Fibroblast of skin of right biceps (primary cell): ENCODE measurements at regions not wholly inside any gene's neighbourhood (a gene's known extent, or its start where the extent isn't known, plus 50 kb on each side); places are given as distances from the start of the nearest gene placed in this dataset.
A peak's percentile ranks its signal among the peaks of the same experiment; 100 is the strongest.

Experiments used
- DNase-seq: peaks from one replicate; pipeline ENCODE4 v3.0.0-alpha.2; 2013

DNA sequence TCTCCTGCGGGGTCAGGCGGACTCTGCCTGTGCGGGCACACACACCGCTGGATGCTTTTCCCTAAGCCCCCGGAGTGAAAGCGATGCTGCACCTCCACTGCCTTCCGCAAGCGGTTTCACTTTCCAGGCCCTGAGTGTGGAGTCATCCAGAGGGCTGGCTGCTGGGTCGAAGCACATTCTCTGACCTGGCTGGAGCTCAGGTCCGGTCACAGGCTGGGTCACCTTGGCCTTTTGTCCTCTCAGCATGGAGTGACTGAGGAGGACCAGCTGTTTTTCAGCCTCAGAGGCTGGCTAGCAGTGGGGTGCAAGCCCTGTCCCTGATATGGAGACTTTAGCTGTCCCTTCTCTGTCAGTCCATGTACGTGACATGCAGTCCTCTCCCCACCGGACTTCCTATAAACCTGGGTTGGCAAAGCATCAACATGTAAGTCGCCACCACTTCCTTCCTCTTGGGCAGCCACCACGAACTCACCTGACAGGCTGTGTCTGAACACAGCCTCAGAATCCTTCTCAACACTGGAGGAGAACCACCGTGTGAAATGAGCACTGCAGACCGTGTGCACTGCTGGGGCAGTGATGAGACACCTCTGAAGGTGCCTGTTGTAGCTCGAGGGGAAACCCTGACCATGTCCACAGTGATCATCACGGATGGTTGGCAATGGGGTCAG lies 51.3 kb downstream of the GADD45G start:
- no peak for DNase-seq

DNA sequence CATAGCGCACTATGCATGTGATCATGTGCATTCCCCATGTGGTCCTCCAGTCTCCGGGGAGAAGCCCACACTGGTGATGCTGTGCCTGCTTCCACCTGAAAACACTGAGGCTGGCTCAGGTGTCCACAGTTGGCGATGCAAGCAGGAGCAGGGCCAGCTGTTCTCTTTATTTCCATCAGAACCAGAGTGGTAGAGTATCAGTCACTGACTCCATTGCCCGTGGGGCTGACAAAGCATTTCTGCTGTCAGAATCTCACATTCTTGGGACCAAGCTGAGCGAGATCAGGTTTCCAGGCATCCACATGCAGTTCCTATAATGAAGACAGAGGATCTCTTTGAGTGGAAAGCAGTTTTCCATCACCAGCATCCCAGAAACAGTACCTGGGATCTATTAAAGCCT lies 52.5 kb downstream of the GADD45G start:
- no peak for DNase-seq

DNA sequence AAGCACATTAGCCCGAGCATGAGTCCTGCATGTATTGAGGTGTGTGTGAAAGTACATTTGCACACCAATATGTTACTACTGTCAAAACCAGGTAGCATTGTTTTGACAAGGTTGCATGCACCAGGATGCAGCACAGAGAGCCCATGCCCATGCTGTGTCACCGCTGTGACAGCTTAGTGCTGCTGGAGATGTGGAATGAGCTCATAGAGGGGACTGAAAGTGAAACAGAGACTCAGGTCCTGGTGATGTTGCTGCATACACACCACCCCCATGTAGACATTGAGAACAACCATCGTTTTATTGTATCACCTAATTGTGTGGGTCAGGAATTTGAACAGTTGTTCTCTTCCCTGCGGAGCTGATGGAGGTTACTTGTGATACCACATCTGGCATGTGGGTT lies 53.0 kb downstream of the GADD45G start:
- DNase-seq, result no peak

DNA sequence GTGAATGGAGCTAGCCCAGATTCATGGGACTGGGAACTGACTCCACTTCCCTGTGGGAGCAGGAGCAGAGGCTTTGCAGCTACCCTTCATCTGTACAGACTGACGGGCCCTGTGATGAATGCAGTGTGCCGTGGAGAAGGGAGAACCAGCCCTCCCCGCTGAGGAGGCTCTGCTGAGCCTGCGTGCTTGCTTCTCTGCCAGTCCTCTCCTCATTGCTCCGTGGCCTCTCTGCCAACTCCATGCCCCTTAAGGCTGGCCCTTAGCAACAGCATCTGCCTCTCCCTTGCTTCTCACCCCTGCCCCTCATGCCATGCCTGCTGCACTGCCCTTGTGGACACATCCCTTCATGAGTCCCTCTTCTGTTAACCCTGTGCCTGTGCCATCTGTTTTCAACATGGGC lies 53.6 kb downstream of the GADD45G start:
- DNase-seq, result no peak

DNA sequence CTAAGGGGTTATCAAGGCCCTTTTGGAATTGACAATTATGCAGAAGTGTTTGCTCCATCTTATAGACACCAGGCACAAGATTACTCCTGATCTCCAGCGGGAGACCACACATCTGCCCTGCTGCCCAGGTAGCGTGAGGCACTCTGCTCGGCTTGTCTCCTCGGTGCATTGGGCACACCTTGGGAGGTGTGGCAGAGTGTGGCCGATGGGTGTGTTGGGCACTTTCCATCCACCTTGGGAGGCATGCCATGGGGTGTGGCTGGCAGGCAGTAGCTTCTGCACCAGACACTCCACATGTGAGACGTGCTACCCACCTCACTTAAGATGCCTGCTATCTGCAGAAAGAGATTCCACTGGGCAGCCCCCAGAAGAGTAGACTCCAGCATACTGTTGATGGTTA lies 54.1 kb downstream of the GADD45G start:
- no peak for DNase-seq

DNA sequence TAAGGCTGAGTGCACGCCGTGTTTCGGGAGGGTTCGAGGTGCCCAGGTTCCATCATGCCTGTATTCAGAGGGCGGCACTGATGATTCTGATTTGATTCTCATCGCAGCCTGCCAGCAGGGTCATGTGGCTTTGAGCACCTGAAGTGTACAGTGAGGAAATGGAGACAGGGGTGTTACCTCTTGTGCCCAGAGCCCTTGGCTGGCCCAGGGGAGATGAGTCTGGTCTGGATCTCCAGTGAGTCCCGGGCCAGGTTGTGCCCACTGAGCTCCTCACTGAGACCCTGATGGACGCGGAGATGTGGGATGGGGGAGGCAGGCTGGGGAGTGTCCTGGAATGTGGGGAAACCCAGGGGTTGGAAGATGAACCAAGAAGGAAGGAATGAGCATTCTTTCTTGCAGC lies 54.7 kb downstream of the GADD45G start:
- no peak for DNase-seq

DNA sequence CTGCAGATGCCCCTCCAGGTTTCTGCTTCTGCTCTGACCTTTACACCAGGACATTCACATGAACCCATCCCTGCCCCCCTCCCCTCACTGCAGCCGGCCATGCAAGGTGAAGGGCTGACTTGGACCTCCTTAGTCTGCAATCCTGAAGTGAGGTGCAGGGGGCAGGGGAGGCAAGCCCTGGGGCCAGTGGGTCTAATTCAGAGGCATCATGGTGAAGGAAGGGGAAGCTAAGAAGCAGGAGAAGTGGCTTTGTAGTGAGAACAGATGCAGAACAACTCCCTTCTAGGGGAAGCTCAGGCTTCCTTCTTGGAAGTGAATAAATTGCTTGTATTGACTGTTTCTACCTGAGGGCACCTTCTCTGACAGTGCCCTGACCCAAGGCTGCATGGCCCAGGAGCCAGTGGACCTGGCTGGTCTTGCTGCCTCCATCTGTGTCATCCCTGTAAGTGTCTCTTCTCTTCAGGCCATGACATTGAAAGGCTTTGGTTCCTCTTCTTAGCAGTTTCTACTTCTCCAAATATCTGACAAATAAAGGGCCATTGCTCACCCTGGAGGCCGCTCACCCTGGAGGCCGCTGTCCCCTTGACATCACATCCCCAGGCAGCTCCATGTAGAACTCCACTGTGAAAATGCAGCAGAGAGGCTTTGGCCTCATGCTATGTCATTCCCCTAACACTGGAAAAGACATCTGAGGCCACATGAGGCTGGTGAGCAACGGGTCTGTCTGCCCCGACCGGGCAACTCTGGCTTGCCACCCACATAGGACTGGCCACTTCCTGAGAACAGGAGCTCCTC lies 55.3 kb downstream of the GADD45G start:
- DNase-seq, result no peak

DNA sequence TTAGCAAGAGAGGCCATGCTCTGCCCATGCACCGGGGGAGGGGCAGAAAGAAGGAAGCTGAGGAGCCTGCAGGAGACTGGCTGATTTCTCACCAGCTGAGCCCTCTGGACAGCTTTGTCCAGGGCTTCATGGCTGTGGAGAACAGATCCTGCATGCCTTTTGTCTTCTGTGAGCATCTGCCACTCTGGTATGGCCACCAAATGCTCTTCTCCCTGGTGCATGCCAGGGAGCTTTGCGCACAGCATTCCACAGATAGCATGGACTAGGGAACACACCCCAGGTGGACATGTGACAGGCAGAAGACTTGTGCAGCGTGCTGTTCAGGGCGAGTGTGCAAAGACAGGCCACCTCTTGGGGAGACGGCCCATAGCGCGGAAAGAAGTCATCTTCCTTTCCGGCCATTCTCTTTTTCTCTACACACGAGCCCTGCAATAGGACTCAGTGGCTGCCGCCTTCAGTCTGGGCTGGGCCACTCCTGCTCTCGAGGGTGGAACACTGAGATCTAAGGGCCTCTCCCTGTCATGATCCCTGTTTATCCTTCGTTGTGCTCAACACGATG lies 56.7 kb downstream of the GADD45G start:
- DNase-seq, result peak; percentile 23

DNA sequence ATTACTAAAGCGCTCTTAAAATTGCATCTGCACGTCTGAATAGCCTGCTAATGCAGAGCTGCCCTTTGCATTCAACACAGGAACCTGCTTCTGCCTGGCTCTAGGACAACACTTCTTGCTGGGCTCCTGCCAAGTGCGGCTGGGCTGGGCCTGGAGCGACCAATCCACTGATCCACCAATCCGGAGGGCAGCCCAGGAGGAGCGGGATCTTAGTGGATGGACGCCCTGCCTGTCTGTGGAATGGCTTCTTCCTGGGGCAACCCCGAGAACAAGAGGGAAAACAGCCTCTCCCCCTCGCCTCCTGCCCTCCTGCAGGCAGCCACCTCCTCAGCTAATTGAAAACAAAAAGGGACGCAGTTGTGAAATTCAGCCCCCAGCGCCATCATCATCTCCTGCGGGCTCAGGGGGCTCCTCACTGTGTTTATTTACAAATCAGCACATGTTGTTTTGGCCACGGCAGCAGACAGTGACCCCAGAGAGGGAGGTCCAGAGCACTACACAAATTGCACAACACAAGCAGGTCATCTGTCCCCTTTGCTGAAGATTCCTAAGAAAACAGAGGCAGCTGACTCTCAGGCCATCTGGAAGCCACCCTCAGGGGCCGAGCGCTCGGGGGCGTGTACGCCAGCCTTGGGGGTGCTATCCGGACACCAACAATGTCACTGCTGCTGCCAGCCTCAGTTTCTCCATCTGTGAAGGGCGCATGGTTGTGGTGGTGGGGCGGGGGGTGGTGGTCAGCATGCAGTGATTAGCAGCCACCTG lies 57.3 kb downstream of the GADD45G start:
- DNase-seq, result peak; percentile 97

DNA sequence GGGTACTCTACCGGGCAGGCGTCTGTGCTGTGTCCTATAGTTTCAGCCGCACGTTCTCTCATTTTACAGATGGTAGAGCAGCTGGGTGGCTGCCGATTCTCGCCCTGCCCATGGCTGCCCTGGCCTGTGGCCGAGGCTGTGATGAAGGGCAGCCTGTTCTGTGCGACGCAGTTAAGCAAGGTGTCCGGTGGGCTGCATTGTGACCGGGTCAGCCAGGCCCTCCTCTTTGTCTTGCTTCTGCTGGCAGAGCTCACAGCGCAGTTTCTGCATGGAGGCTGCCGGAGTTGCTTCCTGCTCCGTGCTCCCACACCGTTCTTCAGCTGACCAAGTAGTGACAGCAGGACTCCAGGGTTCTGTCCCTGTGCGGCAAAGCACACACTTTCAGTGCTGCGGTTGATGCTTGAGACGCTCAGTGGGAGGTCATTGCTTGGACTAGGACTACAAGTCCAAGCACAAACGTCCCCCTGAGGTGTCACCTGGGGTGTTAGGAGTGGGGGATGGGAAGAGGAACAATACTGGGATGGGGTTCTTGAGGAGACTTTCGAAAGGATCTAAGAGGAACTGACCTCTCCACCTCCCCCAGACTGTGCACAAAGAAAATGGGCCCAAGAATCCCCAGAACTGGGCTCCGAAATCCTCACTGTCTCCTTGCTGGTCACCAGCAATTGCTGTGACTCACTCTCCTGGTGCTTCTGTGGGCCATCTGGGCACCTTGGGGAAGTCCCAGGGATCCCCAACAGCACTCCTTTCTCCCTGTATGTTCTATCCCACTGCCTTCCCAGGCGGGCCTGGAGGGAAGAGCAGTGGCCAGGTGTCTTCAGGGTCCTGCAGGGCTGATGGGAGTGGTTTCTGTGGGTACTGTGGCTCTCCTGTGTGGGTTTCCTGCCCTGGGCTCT lies 58.2 kb downstream of the GADD45G start:
- no peak for DNase-seq

DNA sequence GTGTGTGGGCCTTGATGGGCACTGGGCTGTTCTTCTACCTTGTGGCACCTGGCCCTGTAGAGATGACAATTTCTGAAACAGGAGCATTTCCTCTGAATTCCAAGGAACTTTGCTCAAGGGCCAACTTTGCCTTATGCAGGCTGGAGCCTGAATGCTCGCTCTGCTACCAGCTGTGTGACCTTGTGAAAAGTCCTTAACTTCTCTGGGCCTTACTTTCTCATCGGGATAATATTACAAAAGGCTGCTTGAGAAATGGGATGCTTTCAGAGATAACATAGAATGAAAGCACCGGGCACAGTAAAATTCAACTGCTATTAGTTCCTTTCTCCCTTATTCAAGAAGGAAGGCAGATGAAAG lies 58.8 kb downstream of the GADD45G start:
- no peak for DNase-seq

DNA sequence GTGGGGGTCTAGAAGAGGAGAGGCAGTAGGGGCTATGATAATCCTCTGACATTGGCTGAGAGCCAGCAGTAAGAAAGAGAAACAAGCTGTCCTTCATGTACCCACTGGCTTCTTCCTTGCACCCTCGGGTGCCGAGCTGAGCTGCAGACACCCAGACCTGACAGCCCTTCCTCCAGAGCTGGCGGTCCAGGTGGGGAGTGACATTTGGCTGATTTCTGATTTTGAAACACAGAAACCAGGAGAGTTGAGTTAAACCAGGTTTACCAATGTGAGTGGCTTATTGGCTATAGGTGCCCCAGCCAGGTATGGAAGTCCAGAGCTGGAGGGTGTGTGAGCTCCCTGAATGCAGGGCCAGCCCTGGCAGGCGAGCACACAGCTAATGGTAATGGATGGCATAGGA lies 59.2 kb downstream of the GADD45G start:
- DNase-seq, result no peak

DNA sequence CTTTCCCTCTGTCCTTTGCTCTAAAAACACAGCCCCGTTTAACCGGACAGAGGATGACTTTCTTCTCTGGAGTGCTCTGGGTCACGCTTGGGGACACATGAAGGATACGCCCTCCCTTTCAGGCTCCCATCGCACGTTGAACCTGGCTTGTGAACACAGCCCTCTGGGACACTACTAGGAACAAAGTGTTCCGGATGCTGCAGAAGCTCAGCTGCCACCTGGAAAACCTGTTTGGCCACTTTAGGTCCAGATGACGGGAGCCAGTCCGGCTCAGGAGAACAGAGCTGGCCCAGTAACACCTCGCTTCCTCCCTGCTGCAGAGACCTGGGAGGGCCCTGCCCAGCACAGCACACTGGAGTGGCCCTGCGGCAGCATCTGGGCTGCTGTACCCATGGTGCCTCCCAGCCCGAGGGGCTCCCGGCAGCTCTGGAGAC lies 60.1 kb downstream of the GADD45G start:
- DNase-seq, result no peak

DNA sequence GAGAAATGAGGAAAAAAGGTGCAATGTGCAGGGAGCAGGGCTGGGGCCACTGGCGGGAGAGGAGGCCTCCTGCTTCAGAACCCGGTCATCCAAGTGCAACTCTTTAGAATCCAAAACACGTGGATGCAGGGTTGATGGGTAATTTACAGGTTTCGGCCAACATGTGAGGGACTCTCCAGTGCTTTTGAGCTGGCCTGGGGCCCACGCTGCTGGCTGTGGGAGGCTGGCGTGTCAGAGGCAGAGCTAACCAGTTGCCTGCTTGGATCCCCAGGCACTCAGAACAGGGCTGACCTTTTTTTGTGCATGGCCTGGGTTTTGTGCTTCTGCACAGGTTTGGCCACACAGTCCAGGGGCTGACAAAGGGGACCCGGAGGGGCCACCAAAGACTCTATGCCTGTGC lies 61.6 kb downstream of the GADD45G start:
- no peak for DNase-seq

DNA sequence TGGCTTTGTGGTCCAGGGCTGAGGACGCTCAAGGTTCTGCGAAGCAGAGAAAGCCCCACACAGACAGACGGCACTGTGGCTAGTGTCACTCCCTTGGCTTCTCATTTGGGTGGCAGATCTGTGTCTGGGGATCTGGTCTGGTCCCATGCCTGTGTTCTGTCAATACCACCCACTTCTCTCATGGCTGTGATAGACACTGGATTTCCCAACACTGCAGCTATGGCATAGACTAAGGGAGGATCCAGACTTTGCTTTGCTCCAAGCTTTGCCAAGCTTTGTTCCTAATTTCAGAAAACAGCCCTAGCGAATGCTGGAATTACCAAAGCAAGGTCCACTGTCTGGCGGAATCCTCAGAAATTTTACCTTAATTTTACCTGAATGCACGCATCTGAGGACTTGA lies 62.1 kb downstream of the GADD45G start:
- DNase-seq, result no peak

DNA sequence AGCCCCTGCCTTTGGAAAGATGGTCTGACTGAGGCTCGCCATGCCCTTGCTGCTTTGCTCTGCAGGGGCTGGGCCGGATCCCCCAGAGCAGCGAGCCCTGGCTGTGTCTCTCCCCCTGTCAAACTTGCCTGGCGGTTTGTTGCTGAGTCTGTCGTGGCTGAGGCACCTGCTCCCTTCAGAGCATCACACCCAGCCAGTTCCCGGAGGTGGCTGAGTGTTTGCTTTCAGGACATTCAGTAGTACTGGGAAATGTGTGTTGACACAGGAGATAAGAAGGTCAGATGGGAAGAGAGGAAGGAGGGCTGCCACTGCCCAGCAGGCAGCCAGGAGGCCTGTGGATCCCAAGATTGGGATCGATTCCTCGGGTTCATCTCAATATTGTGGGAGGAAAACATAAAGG lies 62.9 kb downstream of the GADD45G start:
- DNase-seq, result no peak

DNA sequence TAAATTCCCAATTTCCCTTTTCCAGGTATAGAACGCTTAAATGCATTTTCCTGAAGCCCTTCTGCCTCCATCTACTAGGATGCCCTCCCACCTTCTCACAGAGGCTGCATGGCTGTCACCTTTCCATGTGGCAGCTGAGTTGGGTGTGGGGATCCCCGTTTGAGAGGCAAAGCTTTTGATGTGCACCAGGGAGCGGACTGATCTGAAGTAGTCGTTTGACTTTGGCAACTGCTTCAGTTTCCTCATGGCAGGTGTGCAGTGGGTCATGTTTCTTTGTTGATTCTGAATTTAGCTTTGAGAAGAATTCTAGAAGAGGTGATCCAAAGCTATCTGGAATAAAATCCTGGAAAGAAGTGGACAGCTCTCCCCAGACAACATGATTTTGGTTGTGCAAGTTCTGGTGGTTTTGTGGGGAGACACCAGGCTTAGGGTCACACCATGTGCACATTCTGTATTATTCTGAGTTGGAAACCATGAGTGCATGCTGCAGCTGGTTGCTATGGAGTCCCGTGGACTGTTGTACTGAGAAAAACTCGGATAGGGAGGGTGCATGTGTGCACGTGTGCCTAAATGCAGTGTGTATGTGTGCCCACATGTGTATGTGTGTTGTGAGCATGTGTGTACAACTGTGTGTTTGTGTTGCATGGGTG lies 63.5 kb downstream of the GADD45G start:
- no peak for DNase-seq

DNA sequence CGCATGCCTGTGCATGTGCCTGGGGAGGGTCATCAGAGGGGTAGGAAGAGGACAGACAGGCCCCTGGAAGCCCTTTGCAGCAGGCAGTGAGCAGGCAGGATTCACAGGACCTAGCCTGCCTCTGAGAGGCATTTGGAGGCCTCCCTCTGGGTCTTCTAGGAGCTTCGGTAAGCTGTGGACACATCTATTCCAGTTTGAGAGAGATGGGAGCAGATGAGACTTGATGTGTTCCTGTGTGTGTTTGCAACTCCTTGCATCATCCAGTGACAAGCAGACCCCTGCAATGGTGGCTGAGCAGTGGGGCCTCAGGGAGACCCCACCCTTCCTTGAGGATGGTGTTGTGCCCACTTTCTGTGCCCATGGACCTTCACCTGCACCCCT lies 64.0 kb downstream of the GADD45G start:
- DNase-seq, result no peak

DNA sequence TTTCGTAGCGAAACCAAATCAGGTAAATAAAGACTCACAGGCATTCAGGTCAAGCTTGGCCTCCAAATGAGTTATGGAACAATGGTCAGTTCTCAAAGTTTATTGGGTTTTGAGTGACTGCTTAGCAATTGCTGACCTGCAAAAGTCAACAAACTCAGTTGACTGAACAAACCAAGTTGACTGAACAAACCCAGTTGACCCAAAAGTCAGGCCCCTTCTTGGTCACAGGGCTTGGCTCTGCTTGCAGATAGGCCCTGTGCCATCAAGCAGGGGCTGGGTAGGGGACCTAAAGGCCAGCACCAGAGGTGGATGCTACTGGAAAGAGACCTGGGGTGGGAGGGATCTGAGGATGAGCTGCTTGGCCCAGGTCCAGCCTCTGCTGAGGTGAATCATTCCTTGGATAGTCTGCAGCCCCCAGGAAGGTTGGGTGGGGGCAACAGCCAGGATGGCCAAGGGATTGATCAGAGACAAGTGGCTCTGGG lies 64.6 kb downstream of the GADD45G start:
- no peak for DNase-seq

DNA sequence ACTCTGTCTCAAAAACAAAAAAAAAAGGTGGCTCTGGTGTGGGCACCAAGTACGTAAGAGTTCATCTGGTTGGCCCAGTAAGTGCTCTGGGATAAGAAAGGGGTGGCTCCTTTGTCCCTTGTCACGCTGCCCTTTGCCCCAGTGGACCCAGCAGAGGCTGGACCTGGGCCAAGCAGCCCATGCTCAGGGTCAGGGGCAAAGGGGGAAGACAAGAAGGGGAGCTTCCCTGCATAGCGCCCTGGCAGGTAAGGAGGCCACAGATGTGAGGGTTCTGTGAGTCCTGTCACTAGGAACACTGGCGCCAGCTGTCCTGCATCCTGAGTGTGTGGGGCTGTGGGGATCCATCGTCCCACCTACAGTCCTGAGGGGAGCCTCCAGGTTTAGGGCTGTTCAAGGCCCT lies 65.3 kb downstream of the GADD45G start:
- no peak for DNase-seq

DNA sequence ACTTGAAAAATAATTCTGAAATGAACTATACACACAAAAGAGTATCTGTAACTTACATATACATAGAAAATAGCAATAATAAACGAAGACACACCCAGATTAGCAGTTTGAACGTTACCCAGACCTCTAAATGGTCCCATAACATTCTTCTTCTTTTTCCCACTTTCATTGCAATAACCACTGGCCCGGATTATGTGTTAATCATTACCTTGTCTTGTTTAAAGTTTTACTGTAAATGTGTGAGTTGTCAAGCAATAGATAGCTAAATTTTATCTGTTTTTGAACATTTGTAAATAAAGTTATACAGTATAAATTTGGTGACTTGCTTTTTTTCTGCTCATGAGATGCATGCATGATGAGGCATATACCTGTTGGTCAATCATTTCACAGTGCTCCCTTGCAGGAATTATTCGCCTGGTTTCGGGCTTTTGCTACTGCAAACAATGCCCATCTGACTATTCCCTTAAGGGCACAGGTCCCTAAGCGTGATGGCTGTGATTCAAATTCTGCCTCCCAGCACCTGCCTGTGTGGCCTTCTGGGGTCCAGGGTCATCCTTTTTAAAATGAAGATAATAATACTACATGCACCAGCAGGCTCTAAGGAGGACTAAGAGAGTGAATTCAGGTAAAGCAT lies 66.1 kb downstream of the GADD45G start:
- DNase-seq, result no peak

DNA sequence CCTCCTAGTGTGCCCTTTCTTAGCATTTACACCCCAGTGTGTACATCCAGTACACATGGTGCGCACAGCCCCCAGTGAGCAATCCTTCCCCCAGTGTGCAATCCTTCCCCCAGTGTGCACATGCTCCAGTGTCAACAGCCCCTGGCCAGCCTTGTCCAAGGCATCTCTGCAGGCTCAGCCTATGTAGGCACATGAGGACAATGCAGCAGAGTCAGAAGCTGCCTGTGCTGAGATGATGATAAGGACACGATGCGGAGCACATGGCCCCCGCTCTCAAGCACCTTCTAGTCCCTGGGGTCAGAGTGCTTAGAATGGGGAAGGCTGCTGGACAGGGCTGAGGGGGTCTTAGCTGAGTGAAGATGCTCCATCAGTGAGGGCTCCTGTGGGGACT lies 69.8 kb downstream of the GADD45G start:
- DNase-seq, result no peak
